Bronchial epithelial cell (primary cell): ENCODE measurements at regions not wholly inside any gene's neighbourhood (a gene's known extent, or its start where the extent isn't known, plus 50 kb on each side); places are given as distances from the start of the nearest gene placed in this dataset.
A peak's percentile ranks its signal among the peaks of the same experiment; 100 is the strongest.

Experiments used
- DNase-seq: peaks from one replicate; pipeline ENCODE4 v3.0.0-alpha.2; 2010; ENCODE audit warnings: low read depth
- FAIRE-seq: peaks from 2 replicates; lab custom pipeline; 2011; peaks lifted over from hg19 to GRCh38; lab: Jason Lieb, UNC
- H3K27me3 ChIP-seq: 2 replicates; pipeline ENCODE4 v1.5.1; 2011; ENCODE audit warnings: low read length; ENCODE audit not compliant: control insufficient read depth, insufficient read depth
- H3K36me3 ChIP-seq: 2 replicates; pipeline ENCODE4 v1.5.1; 2011; ENCODE audit warnings: low read length; ENCODE audit not compliant: control insufficient read depth, insufficient read depth
- H3K4me3 ChIP-seq: 2 replicates; pipeline ENCODE4 v1.5.1; 2011; ENCODE audit warnings: mild to moderate bottlenecking, low read depth, low read length, control low read depth
- TF ChIP-seq, protein P1 (sequence below): IDR thresholded peaks from 2 replicates; pipeline ENCODE4 v1.5.1; 2011; ENCODE audit warnings: mild to moderate bottlenecking, moderate library complexity, low read length, control low read depth, inconsistent platforms; ENCODE audit not compliant: insufficient read depth, severe bottlenecking

DNA sequence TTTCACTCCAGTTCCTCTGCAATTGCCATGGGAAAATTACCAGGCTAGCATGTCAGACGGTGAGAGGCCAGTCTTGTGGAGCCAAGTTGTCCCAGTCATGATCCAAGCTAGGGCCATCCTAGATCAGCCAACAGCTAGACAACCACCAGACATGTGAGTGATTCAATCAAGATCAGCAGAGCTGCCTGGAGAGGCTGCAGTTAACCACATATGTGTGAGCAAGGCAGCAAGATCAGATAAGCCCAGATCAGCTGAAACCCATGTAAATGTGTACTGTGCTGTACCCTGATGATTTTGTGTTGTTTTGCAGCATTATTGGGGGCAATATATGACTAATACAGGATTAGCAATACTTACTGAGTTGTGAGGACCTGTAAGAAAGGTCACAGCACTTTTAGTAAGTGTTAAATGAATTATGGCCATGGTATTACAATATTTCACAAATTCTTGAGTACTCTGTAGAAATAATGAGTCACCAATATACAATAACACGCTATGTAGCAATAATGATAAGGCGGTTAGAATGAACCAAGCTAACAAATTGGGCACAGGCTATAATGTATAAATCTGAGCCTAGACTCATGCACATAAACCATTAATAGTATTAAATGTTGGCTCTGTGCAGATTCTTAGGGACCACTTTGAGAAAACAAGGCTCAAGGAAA, 91.4 kb downstream of the SUDS3 start:
- Histone ChIP-seq H3K36me3 (no peaks in the 10 kb centered on the region), H3K27me3 (no peaks in the 10 kb centered on the region), H3K4me3 (no peak overlapping the region)
- TF ChIP-seq, protein P1, sequence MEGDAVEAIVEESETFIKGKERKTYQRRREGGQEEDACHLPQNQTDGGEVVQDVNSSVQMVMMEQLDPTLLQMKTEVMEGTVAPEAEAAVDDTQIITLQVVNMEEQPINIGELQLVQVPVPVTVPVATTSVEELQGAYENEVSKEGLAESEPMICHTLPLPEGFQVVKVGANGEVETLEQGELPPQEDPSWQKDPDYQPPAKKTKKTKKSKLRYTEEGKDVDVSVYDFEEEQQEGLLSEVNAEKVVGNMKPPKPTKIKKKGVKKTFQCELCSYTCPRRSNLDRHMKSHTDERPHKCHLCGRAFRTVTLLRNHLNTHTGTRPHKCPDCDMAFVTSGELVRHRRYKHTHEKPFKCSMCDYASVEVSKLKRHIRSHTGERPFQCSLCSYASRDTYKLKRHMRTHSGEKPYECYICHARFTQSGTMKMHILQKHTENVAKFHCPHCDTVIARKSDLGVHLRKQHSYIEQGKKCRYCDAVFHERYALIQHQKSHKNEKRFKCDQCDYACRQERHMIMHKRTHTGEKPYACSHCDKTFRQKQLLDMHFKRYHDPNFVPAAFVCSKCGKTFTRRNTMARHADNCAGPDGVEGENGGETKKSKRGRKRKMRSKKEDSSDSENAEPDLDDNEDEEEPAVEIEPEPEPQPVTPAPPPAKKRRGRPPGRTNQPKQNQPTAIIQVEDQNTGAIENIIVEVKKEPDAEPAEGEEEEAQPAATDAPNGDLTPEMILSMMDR = no peak
- FAIRE-seq = no peak
- DNase-seq = no peak

DNA sequence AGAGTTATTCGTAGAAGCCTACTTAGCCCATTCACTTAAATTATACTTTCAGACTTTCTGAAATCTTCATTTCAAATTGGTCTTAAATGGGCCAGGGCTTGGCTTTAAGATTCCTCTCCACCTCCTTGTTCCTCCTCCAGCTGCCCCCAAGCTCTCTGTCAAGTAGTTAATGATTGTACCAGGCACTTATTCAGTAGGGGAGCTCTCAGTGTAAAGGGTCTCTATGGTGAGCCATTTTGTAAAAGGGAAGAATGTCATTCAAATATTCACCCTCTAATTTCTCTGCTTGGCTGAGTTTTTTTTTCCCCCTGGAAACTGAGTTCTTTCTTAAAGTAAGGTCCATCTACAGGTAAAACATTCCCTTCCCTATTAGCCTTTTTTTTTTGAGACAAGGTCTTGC, 96.6 kb downstream of the SUDS3 start:
- Histone ChIP-seq H3K27me3 (no peaks in the 10 kb centered on the region), H3K36me3 (no peaks in the 10 kb centered on the region), H3K4me3 (no peak overlapping the region)
- TF ChIP-seq, protein P1 = no peak
- FAIRE-seq (no peak), DNase-seq (no peak)

DNA sequence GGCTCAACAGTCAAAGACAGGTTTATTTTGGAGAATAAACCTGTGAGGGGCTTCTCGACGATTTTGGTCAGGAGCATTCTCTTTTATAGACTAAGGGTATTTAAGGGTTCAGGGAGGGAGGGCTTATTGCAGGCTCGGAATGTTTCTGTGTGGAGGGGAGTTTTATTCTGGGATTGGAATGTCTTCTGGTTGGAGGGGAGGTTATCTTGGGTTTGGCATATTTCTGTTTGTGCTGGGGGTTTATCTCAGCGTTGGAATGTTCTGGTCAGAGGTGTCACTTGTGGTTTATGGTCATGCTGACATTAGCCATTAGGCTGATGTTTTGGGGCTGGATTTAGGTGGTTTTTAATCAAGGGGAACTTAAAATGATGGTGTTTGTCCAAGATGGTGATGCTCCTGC, 103.9 kb downstream of the SUDS3 start:
- Histone ChIP-seq H3K27me3 (no peaks in the 10 kb centered on the region), H3K36me3 (no peaks in the 10 kb centered on the region), H3K4me3 (no peak overlapping the region)
- TF ChIP-seq, protein P1 = no peak
- DNase-seq (no peak), FAIRE-seq (no peak)

DNA sequence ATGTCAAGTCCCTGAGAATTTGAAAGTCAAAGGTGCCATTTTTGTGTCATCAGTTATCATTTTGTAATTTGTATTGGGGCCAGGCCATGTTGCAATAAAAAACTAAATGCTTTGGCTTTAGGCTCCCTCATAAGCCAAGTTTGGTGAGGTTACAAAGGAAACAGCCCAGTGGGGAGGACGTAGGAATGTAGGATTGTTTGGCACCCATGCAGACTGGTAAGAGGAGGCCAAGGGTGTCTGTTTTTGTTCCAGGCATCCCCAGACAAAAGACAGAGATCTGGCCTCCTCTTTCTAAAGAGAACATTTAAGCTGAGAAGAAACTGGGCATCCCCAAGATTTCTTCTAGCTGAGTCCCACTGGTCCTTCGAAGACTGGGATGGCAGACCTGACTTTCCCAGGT, 111.7 kb downstream of the SUDS3 start:
- DNase-seq (no peak), FAIRE-seq (no peak)
- Histone ChIP-seq H3K4me3 (no peak overlapping the region), H3K27me3 (no peaks in the 10 kb centered on the region), H3K36me3 (no peaks in the 10 kb centered on the region)
- TF ChIP-seq, protein P1 = no peak

DNA sequence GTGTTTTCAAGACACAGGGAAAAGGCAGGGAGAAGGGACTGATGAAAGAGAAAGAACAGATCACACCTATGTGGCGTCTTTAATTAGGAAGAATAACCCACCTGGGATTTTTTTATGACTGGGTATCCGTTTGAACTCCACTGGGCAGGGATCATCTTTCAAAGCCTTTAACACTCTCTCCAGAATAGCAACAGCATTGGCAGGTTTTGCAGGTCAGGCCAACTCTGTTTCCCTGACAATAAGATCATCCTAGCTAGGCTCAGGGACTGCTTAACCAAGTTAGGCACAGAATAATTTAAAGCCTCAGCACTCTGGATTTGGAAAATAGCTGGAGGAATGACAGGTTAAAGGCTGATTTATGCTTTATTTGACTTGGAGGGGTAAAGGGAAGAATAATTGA, 117.6 kb downstream of the SUDS3 start:
- TF ChIP-seq, protein P1 = no peak
- DNase-seq (no peak), FAIRE-seq (no peak)
- Histone ChIP-seq H3K27me3 (no peaks in the 10 kb centered on the region), H3K4me3 (no peak overlapping the region), H3K36me3 (no peaks in the 10 kb centered on the region)

DNA sequence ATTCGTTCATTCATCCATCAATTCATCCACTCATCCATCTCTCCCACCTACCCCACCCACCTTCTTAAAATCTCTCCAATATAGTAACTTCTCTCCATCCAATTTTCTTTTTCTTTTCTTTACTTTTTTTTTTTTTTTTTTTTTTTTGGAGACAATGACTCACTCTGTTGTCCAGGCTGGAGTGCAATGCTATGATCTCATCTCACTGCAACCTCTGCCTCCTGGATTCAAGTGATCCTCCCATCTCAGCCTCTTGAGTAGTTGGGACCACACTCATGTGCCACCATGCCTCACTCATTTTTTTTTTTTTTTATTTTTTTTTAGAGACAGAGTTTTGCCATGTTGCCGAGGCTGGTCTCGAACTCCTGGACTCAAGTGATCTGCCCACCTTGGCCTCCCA, 118.4 kb downstream of the SUDS3 start:
- no peak for FAIRE-seq
- TF ChIP-seq, protein P1 = no peak
- H3K36me3 ChIP-seq = no peaks in the 10 kb centered on the region
- H3K4me3 ChIP-seq = no peak overlapping the region
- no peaks in the 10 kb centered on the region for H3K27me3 ChIP-seq
- DNase-seq = peak; percentile 20
